ENCODE measurements at regions not wholly inside any gene's neighbourhood (a gene's known extent, or its start where the extent isn't known, plus 50 kb on each side); places are given as distances from the start of the nearest gene placed in this dataset.

DNA sequence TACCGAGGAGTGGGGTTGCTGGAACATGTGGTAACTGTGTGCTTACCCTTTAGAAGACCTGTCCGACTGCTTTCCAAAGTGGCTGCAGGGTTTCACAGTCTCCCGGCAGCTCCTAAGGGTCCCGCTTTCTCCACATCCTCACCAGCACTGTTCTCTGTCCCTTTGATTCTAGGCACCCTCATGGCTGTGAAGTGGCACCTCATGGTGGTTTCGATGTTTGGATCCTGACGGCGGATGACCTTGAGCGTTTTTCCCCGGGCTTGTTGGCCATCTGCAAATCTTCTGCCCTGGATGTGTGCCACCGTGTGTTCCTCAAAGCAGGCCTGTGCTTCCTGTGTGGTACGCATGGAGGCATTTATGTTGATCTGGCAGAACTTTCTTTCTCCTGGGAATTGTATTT, 292.5 kb upstream of the HDAC4 start:
- Histone ChIP-seq H3K27me3 (ENCODE audit: insufficient read depth, poor library complexity, severe bottlenecking) (no peaks in the 10 kb centered on the region), H3K27ac (replicated peaks) (no peak overlapping the region), H3K4me3 (replicated peaks; ENCODE audit: insufficient read depth, low read length) (no peak overlapping the region)
- TF ChIP-seq GABPA (IDR thresholded peaks at IDR 0.05; ENCODE audit: low read depth) (no peak), POLR2AphosphoS5 (IDR thresholded peaks at IDR 0.05; ENCODE audit: low read depth) (no peak), SPI1 (IDR thresholded peaks at IDR 0.05; ENCODE audit: borderline replicate concordance, low read depth) (no peak)
- TF ChIP-seq, protein P1, sequence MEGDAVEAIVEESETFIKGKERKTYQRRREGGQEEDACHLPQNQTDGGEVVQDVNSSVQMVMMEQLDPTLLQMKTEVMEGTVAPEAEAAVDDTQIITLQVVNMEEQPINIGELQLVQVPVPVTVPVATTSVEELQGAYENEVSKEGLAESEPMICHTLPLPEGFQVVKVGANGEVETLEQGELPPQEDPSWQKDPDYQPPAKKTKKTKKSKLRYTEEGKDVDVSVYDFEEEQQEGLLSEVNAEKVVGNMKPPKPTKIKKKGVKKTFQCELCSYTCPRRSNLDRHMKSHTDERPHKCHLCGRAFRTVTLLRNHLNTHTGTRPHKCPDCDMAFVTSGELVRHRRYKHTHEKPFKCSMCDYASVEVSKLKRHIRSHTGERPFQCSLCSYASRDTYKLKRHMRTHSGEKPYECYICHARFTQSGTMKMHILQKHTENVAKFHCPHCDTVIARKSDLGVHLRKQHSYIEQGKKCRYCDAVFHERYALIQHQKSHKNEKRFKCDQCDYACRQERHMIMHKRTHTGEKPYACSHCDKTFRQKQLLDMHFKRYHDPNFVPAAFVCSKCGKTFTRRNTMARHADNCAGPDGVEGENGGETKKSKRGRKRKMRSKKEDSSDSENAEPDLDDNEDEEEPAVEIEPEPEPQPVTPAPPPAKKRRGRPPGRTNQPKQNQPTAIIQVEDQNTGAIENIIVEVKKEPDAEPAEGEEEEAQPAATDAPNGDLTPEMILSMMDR (IDR thresholded peaks at IDR 0.05; ENCODE audit: insufficient read depth, low read length): no peak
- DNase-seq (ENCODE audit: low read depth in 1 of 2, low spot score in 1 of 2): no peak

DNA sequence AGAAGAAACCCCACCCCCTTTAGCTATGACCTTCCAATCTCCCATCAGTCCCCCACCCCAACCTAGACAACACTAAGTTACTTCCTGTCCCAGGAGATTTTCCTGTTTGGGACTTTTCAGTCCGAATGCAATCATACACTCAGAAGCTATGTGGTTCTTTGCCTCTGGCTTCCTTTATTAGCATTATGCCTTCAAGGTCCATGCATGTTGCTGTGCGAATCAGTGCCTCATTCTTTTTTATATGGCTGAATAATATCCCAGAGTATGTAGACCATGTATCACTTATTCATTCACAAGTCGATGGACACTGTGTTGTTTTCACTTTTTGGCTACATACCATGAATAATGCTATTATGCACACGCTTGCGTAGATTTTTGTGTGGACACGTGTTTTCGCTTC, 292.1 kb upstream of the HDAC4 start:
- no peak overlapping the region for H3K27ac ChIP-seq (replicated peaks)
- TF ChIP-seq POLR2AphosphoS5 (IDR thresholded peaks at IDR 0.05; ENCODE audit: low read depth) (no peak), SPI1 (IDR thresholded peaks at IDR 0.05; ENCODE audit: borderline replicate concordance, low read depth) (no peak), GABPA (IDR thresholded peaks at IDR 0.05; ENCODE audit: low read depth) (no peak)
- TF ChIP-seq, protein P1 (IDR thresholded peaks at IDR 0.05; ENCODE audit: insufficient read depth, low read length): no peak
- TF ChIP-seq, protein P2, sequence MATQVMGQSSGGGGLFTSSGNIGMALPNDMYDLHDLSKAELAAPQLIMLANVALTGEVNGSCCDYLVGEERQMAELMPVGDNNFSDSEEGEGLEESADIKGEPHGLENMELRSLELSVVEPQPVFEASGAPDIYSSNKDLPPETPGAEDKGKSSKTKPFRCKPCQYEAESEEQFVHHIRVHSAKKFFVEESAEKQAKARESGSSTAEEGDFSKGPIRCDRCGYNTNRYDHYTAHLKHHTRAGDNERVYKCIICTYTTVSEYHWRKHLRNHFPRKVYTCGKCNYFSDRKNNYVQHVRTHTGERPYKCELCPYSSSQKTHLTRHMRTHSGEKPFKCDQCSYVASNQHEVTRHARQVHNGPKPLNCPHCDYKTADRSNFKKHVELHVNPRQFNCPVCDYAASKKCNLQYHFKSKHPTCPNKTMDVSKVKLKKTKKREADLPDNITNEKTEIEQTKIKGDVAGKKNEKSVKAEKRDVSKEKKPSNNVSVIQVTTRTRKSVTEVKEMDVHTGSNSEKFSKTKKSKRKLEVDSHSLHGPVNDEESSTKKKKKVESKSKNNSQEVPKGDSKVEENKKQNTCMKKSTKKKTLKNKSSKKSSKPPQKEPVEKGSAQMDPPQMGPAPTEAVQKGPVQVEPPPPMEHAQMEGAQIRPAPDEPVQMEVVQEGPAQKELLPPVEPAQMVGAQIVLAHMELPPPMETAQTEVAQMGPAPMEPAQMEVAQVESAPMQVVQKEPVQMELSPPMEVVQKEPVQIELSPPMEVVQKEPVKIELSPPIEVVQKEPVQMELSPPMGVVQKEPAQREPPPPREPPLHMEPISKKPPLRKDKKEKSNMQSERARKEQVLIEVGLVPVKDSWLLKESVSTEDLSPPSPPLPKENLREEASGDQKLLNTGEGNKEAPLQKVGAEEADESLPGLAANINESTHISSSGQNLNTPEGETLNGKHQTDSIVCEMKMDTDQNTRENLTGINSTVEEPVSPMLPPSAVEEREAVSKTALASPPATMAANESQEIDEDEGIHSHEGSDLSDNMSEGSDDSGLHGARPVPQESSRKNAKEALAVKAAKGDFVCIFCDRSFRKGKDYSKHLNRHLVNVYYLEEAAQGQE (IDR thresholded peaks at IDR 0.05; ENCODE audit: insufficient replicate concordance, low read depth): no peak
- H3K27me3 ChIP-seq (ENCODE audit: insufficient read depth, poor library complexity, severe bottlenecking): no peaks in the 10 kb centered on the region

DNA sequence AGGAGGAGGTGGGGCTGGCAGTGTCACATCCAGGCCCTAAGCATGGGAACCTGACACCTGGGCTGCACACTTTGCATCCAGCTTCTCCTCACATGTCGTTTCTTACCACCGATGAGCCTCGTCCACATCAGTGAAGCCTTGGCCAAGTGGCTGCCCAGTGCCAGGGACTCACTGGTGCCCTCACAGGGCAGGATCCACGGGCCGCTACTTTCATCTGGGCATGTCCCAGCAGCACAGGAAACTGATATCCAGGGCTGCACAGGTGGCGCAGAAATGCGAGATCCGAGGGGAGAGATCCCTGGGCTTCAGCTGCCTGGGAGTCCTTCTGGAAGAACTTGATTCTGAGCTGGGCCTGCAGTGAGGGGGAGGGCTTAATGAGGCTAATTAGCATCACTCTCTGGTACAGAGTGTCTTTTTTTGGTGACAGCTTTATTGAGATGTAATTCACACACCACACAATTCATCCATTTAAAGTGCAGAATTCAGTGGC, 291.6 kb upstream of the HDAC4 start:
- no peaks in the 10 kb centered on the region for H3K27me3 ChIP-seq (ENCODE audit: insufficient read depth, poor library complexity, severe bottlenecking)
- H3K4me3 ChIP-seq (replicated peaks; ENCODE audit: insufficient read depth, low read length): no peak overlapping the region
- DNase-seq (ENCODE audit: low read depth in 1 of 2, low spot score in 1 of 2): no peak
- no peak overlapping the region for H3K27ac ChIP-seq (replicated peaks)
- no peak for TF ChIP-seq SPI1 (IDR thresholded peaks at IDR 0.05; ENCODE audit: borderline replicate concordance, low read depth)
- TF ChIP-seq, protein P2 (IDR thresholded peaks at IDR 0.05; ENCODE audit: insufficient replicate concordance, low read depth): no peak
- TF ChIP-seq, protein P1 (IDR thresholded peaks at IDR 0.05; ENCODE audit: insufficient read depth, low read length): no peak
- no peak for TF ChIP-seq POLR2AphosphoS5 (IDR thresholded peaks at IDR 0.05; ENCODE audit: low read depth)
- no peak for TF ChIP-seq GABPA (IDR thresholded peaks at IDR 0.05; ENCODE audit: low read depth)

More for the DNA sequence above, 292.1 kb upstream of the HDAC4 start:
- no peak for DNase-seq (ENCODE audit: low read depth in 1 of 2, low spot score in 1 of 2)
- no peak overlapping the region for H3K4me3 ChIP-seq (replicated peaks; ENCODE audit: insufficient read depth, low read length)

DNA sequence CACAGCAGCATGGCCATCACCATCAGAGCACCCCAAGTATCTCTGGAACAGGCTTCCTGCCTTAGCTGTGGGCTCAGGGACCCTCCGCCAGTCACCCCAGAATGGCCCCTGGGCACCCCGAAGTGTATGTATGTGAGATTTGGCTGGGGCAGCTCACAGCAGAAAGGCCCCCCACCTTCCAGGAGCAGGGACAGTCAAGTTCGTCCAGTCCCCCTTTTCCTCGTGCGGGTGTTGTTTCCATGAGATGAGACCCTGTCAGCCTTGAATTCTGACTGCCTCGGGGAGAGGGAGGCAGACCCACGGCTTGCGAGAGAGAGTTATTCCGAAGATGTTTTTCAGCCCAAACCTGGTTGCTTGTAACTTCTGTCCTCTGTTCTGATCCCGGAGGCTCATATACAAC, 290.9 kb upstream of the HDAC4 start:
- no peaks in the 10 kb centered on the region for H3K27me3 ChIP-seq (ENCODE audit: insufficient read depth, poor library complexity, severe bottlenecking)
- TF ChIP-seq, protein P1 (IDR thresholded peaks at IDR 0.05; ENCODE audit: insufficient read depth, low read length): no peak
- no peak for TF ChIP-seq GABPA (IDR thresholded peaks at IDR 0.05; ENCODE audit: low read depth)
- TF ChIP-seq, protein P2 (IDR thresholded peaks at IDR 0.05; ENCODE audit: insufficient replicate concordance, low read depth): no peak
- no peak for TF ChIP-seq SPI1 (IDR thresholded peaks at IDR 0.05; ENCODE audit: borderline replicate concordance, low read depth)
- TF ChIP-seq POLR2AphosphoS5 (IDR thresholded peaks at IDR 0.05; ENCODE audit: low read depth): no peak
- no peak overlapping the region for H3K4me3 ChIP-seq (replicated peaks; ENCODE audit: insufficient read depth, low read length)
- H3K27ac ChIP-seq (replicated peaks): no peak overlapping the region
- DNase-seq (ENCODE audit: low read depth in 1 of 2, low spot score in 1 of 2): no peak
